PC-3 (cell line): ENCODE measurements at regions not wholly inside any gene's neighbourhood (a gene's known extent, or its start where the extent isn't known, plus 50 kb on each side); places are given as distances from the start of the nearest gene placed in this dataset.

Source experiments
- CTCF ChIP-seq: fragments of 300-600 bp; sonication (generic); conservative IDR thresholded peaks from 2 replicates; pipeline ENCODE4 v1.5.1; 2017; ENCODE audit warnings: antibody characterized with exemption, low read depth, mild to moderate bottlenecking, low read length
- EZH2 ChIP-seq: fragments of 300-600 bp; sonication (generic); IDR thresholded peaks from one replicate; pipeline ENCODE4 v1.6.1; 2017; ENCODE audit warnings: antibody characterized with exemption, mild to moderate bottlenecking, low read length; ENCODE audit not compliant: unreplicated experiment

DNA sequence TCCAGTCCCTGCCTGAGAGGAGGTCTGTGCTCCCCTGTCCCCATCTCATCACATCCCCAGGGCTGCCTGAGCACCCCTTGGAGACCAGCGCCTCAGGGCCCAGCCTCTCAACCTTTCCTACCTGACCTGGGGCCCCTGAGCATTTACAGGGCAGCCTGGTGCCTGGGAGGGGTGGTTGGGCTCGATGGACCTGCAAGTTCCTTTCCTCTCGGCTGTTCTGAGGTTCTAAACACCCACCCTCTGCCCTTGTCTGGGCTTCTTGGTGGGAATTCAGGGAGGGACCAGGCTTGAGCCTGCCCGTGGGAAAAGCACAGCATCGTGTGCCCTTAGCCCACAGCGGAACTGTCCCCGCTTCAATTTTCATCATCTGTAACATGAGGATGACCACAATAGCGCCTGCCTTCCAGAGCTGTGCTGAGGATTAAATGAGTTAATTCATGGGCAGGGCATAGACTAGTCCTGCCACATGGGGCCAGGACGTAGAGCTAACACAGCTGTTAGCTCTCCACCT is 91.0 kb upstream of the SH3PXD2B start:
- no peak for TF ChIP-seq CTCF
- no peak for TF ChIP-seq EZH2
